HG02981 (cell line): ENCODE measurements at regions not wholly inside any gene's neighbourhood (a gene's known extent, or its start where the extent isn't known, plus 50 kb on each side); places are given as distances from the start of the nearest gene placed in this dataset.

Experiments used
- ATAC-seq: cut with Tn5 transposase; IDR thresholded peaks from one replicate; pipeline ENCODE4 v1.9.1; 2021; ENCODE audit warnings: mild to moderate bottlenecking, moderate library complexity; ENCODE audit not compliant: unreplicated experiment

- ATAC-seq = no peak
These were observed 343.2 kb upstream of the TRAM1L1 start for GRCh38 chr4:117428536-117428935.

GRCh38 chr4:117429061-117429460, 343.7 kb upstream of the TRAM1L1 start:
- no peak for ATAC-seq

- ATAC-seq = no peak
These were observed 344.1 kb upstream of the TRAM1L1 start for GRCh38 chr4:117429506-117429905.

GRCh38 chr4:117434424-117434823, 349.0 kb upstream of the TRAM1L1 start:
- no peak for ATAC-seq

GRCh38 chr4:117447925-117448324, 362.5 kb upstream of the TRAM1L1 start:
- peak; percentile 51 for ATAC-seq

- ATAC-seq = no peak
These were observed 369.7 kb upstream of the TRAM1L1 start for GRCh38 chr4:117455088-117455487.

GRCh38 chr4:117466388-117466787, 381.0 kb upstream of the TRAM1L1 start:
- no peak for ATAC-seq

GRCh38 chr4:117467404-117467803, 382.0 kb upstream of the TRAM1L1 start:
- ATAC-seq = no peak

- no peak for ATAC-seq
These were observed 389.6 kb upstream of the TRAM1L1 start for GRCh38 chr4:117474987-117475386.

- no peak for ATAC-seq
These were observed 392.5 kb upstream of the TRAM1L1 start for GRCh38 chr4:117477925-117478324.

- no peak for ATAC-seq
These were observed 393.3 kb upstream of the TRAM1L1 start for GRCh38 chr4:117478702-117479101.

GRCh38 chr4:117479673-117480072, 394.3 kb upstream of the TRAM1L1 start:
- ATAC-seq = no peak

GRCh38 chr4:117481742-117482141, 396.4 kb upstream of the TRAM1L1 start:
- ATAC-seq = no peak

- ATAC-seq = no peak
These were observed 403.3 kb upstream of the TRAM1L1 start for GRCh38 chr4:117488692-117489091.

GRCh38 chr4:117489107-117489506, 403.7 kb upstream of the TRAM1L1 start:
- no peak for ATAC-seq

- ATAC-seq = no peak
These were observed 406.1 kb upstream of the TRAM1L1 start for GRCh38 chr4:117491516-117491915.

GRCh38 chr4:117495802-117496201, 410.4 kb upstream of the TRAM1L1 start:
- ATAC-seq = no peak

- no peak for ATAC-seq
These were observed 427.0 kb upstream of the TRAM1L1 start for GRCh38 chr4:117512414-117512813.

GRCh38 chr4:117514391-117515175, 429.2 kb upstream of the TRAM1L1 start:
- ATAC-seq = no peak

GRCh38 chr4:117515921-117516320, 430.5 kb upstream of the TRAM1L1 start:
- ATAC-seq = no peak

- ATAC-seq = no peak
These were observed 442.2 kb upstream of the TRAM1L1 start for GRCh38 chr4:117527601-117528000.

GRCh38 chr4:117529401-117529800, 444.0 kb upstream of the TRAM1L1 start:
- no peak for ATAC-seq

GRCh38 chr4:117533501-117533900, 448.1 kb upstream of the TRAM1L1 start:
- ATAC-seq = no peak
